ENCODE measurements at regions not wholly inside any gene's neighbourhood (a gene's known extent, or its start where the extent isn't known, plus 50 kb on each side); places are given as distances from the start of the nearest gene placed in this dataset.
"Not testable (repeated sequence)": the region's sequence is repeated elsewhere in the genome, so short reads cannot be mapped to it uniquely, and the experiment has no call there.

GRCh38 chr3:168839653-168840052, 743.9 kb upstream of the GOLIM4 start:
- FAIRE-seq: no peak

DNA sequence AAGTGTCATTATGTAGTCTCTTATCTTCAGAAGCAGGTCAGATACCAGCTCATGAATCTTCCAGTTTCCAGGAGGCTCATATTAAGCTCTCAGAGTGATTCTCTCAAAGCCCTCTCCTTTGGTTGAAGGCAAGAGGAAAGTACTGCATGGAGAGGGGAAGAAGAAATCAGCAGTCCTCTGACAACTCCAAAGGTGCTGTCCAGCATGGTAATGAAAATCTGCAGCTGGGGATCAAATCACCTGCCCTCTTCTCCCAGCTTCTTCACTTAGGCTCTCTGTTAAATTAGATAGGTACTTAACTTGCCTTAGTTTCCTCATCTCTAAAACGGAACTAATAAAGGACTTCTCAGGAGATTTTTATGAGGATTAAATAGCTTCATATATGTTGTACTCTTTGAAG, 738.8 kb upstream of the GOLIM4 start:
- FAIRE-seq: no peak

DNA sequence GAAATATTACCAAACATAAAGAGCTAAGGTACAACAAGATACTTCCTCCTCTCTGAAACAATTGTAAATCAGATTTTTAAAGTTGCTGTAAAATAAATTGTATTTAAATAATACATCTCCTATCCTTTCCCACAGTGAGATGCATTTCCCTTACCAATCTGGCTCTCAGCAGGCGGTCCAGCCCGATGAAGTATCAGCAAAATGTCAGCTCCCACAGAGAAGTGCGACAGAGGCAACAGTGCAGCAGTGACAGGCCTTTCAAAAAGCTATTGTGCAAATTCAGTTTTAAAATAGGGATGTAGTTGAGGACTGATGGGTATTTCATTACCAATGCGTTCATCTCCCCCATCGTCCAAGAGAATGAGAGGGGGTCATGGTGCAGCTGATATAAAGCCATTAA, 733.2 kb upstream of the GOLIM4 start:
- no peak for FAIRE-seq

DNA sequence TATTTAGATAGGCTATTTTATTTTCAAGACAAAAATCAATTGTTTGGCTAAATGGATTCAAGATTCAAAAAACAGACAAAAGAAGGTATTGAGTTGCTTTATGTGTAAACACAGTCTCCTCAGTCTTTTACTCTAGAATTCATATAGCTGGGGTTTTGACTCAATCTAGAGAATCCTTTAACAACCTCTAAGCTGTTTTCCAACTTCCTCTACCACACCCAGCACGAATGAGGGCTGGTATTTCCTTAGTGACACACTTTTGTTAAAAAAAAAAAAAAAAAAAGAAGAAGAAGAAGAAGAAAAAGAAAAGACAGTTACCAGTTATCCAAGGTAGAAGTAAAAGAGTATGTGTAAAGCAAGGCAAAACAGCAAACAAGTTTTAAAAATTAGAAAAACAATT, 732.8 kb upstream of the GOLIM4 start:
- FAIRE-seq: no peak

DNA sequence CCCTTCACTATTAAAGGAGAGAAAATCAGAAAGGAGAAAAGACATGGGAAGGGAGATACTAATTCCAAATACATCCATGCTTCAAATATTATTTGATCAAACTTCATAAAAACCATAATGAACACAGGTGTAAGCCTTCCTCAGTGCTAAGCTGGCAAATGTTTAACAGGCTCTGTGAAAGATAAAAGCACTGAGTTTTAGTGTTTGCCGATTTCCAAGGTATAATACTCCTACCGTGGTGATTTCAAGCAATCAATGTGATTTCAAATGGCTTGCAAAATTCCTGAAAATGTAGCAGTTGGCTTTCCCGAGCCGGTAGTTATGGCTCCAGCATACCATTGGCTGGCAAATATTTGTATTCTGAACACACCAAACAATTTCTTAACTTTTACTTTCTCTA, 732.3 kb upstream of the GOLIM4 start:
- FAIRE-seq: no peak

- no peak for FAIRE-seq
These were observed 728.4 kb upstream of the GOLIM4 start for GRCh38 chr3:168824107-168824506.

- FAIRE-seq: no peak
These were observed 727.7 kb upstream of the GOLIM4 start for GRCh38 chr3:168823466-168823865.

- no peak for FAIRE-seq
These were observed 725.2 kb upstream of the GOLIM4 start for GRCh38 chr3:168820810-168821415.

GRCh38 chr3:168817177-168817576, 721.5 kb upstream of the GOLIM4 start:
- no peak for FAIRE-seq

DNA sequence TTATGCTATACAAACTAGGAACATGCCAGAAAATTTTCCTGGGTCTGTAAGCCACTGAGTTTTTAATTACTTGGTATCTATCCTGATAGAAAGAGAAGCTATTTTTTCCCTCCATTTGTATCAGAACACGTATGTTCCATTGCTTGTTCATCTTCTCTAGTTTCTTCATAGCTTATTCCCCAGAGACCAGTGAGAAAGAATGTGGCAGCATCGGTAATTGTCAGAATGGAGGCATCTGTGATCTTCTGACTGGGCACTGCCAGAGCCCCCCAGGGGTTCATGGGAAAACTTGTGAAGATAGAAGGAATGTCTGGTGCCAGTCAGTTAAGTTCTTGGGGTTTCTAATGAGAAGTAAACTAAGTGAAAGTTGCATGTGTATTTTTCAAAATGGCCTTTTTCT, 720.2 kb upstream of the GOLIM4 start:
- FAIRE-seq: no peak

- no peak for FAIRE-seq
These were observed 717.6 kb upstream of the GOLIM4 start for GRCh38 chr3:168813225-168813802.

- no peak for FAIRE-seq
These were observed 716.5 kb upstream of the GOLIM4 start for GRCh38 chr3:168812234-168812633.

- FAIRE-seq: no peak
These were observed 712.9 kb upstream of the GOLIM4 start for GRCh38 chr3:168808596-168808995.

DNA sequence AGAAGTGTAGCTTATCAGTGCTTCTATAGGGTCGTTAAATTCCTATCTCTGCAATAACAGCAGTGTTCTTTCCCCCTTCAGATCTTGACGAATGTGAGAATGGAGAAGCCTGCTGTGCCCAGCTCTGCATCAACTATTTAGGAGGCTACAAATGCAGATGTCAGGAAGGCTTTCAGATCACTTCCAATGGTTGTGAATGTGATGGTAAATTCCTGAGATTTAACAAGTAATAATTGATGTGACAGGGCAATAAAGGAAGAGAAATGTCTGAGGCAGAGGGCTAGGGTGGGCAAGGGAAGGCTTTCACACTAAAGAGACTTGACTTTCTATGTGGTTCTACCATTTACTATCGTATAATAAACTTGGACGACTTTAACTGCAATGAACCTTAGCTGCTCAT, 711.7 kb upstream of the GOLIM4 start:
- FAIRE-seq: no peak

DNA sequence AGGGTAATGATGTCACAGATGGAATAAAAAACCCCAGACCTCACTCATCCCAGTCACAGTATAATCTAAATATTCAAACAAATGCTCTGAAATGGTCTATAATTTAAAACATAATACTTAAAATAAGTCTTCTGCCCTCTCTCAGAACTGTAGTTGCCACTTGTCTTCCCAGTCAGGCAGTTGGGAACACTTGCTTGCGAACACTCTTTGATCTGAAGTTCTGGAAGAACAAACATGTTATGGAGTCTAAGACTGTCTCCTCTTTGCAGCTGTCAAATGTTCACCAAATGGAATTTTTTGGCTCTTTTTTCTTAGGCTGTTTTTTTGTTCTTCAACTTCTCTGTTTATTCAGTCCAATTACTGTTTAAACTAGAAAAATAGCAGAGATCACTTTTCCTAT, 711.1 kb upstream of the GOLIM4 start:
- FAIRE-seq: no peak

DNA sequence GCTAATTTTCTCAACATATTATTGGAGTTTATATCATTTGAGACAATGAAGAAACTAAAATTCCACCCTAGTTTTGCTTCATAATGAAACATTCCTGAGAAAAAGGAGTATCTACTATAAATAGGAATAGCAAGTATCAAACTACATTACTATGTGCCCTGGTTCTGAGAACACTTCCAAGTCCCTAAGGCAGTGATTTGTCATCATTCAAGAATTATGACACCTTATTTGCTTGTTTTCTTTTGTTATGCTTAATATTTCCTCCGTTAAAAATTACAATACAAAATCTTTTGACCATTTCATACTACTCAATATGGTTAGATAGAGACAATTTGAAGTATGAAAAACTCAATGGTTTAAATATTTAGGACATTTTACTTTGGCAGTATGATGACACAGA, 707.8 kb upstream of the GOLIM4 start:
- FAIRE-seq: no peak

GRCh38 chr3:168802766-168803165, 707.0 kb upstream of the GOLIM4 start:
- no peak for FAIRE-seq

- no peak for FAIRE-seq
These were observed 706.1 kb upstream of the GOLIM4 start for GRCh38 chr3:168801794-168802193.

- no peak for FAIRE-seq
These were observed 700.6 kb upstream of the GOLIM4 start for GRCh38 chr3:168796339-168796738.

DNA sequence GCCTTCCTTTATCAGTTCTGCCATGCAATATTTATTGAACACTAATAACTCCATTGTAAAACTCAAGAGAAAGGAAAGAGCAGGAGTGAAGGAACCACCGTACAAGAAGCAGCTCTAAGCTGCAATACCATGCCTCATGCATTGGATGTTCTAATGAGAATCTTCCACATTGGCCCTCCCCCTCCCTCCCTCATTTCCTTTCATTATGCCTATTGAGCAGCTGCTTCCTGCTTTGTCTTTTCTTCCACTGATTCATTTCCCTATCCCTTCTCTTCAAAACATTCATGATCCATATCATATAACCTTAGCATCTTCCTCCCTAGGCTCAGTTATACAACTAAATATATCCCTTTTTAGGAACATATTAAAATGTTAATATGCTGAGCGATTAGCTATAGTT, 698.7 kb upstream of the GOLIM4 start:
- no peak for FAIRE-seq

DNA sequence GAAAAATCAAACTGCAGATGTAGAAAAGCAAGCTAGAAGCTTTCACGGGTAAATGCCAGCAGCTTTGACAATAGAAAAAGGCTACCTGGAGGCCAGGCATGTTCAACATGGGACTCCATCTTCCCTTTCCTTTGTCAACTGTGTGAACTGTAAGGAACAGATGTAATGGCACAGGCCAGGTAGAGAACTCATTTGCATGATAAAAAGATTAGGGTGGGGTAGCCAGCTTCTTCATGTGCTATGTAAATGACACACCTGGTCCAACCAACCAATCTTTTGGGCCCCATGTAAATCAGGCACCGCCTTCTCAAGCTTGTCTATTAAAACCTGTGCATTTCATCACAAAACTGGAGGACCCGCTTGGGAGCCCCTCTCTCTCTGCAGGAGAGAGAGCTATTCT, 686.5 kb upstream of the GOLIM4 start:
- FAIRE-seq: no peak

DNA sequence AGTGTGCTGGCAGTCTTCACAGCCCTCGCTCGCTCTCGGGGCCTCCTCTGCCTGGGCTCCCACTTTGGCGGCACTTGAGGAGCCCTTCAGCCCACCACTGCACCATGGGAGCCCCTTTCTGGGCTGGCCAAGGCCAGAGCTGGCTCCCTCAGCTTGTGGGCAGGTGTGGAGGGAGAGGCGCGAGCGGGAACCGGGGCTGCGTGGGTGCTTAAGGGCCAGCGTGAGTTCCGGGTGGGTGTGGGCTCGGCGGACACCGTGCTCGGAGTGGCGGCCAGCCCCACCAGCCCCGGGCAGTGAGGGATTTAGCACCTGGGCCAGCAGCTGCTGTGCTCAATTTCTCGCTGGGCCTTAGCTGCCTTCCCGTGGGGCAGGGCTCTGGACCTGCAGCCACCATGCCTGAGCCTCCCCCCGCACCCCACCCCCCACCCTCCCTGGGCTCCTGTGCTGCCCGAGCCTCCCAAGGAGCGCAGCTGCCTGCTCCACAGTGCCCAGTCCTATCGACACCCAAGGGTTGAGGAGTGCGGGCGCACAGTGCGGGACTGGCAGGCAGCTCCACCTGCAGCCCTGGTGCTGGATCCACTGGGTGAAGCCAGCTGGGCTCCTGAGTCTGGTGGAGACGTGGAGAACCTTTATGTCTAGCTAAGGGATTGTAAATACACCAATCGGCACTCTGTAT, 684.4 kb upstream of the GOLIM4 start:
- FAIRE-seq: not testable (repeated sequence)

DNA sequence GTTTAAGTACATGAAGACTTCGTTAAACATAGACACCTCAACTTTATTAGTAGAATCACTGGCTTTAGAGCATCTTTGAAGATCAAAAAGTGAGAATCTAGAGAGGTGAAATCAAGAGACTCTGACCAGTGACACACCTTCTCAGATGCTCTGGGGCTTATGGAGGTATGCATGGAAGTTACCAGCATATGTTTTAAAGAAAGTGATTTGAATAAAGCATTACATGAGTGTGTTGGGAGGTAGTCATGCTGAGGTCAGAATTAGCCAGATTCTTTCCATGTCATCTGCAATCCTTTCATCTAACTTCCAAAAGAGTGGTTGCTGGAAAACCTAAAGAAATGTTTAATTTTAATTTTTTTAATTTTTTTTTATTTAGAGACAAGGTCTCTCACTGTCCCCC, 658.0 kb upstream of the GOLIM4 start:
- FAIRE-seq: no peak

GRCh38 chr3:168752339-168752738, 656.6 kb upstream of the GOLIM4 start:
- FAIRE-seq: no peak

- no peak for FAIRE-seq
These were observed 652.0 kb upstream of the GOLIM4 start for GRCh38 chr3:168747697-168748096.

All from A204.1 (cell line).